Glomerular visceral epithelial cell (primary cell): ENCODE measurements at regions not wholly inside any gene's neighbourhood (a gene's known extent, or its start where the extent isn't known, plus 50 kb on each side); places are given as distances from the start of the nearest gene placed in this dataset.
"Not testable (repeated sequence)": the region's sequence is repeated elsewhere in the genome, so short reads cannot be mapped to it uniquely, and the experiment has no call there.

Source experiments
- DNase-seq: peaks from one replicate; pipeline ENCODE4 v3.0.0-alpha.2; 2016; ENCODE audit errors: extremely low spot score

DNA sequence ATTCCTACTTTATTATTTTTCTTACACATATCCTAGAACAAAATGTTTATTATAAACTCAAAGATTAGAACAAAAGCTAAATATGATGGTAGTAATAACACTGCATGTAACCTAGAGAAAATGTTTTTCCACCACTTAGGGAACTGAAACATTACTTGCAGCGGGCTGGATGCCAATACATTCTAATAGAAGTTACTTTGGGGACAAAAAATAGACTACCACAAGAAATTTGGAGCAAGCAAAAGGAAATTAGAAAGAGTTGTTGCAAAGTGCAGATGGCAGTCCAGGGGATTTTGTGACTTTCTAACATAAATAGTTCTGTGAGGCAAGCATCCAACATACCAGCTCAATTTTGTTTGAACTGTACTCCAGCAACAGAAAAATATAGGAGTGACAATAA lies 255.3 kb upstream of the GRIN3A start:
- no peak for DNase-seq

DNA sequence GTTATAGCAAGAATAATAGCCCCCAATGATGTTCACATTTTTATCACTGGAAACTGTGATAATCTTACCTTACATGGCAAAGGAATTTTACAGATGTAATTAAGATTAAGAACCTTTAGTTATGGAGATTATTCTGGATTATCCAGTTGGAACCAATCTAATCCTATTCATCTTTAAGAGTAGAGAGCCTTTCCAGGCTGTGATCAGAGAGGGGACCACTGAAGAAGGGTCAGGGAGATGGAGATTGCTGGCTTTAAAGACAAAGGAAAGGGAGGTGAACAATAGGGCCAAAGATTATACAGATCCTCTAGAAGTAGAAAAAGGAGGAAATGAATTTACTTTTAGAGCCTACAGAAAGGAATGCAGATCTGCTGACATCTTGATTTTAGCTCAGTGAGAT lies 253.5 kb upstream of the GRIN3A start:
- no peak for DNase-seq

DNA sequence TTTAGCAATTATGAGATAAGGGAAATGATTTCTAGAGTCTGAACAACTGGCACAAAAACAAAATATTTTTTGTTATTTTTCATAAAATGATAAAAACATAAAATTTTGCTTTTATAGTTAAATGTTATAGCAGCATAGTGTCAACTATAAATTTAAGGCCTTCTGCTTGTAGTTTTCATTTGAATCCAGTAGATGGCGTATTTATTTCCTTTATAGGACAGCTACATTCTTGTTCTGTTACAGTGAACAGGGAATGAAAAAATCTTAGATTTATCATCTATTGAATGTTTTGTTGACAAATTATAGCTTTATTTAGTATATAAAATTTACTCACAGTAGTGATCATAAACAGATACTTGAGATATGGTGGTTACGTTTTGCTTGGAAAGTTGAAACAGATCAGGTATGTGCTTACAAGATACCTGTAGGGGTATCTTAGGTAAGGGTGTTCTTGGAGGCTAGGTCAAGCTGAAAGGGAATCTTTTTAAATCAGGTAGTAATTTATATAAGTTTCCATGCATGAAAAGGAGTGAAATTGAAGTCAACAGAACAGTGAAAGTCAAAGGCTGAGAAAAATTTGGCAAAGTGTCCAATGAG lies 239.3 kb upstream of the GRIN3A start:
- peak; percentile 23 for DNase-seq

DNA sequence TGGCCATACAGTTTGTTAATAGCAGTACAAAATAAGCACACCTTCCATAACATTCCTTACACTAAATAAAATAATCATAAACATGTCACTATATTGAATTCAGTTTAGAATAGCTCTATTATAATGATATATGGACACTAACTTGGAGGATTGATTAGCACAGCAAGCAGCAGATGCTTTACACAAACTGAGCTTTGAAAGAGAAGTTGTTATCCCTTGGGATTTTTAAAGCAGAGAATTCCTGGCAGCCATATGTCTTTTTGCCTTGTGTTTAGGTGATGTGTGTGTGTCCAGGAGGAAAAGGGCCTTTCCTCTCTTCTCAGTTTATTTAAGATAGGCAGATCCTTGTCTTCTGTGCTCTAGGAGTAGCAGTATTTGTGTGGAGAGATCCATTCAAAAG lies 232.2 kb upstream of the GRIN3A start:
- DNase-seq, result no peak

DNA sequence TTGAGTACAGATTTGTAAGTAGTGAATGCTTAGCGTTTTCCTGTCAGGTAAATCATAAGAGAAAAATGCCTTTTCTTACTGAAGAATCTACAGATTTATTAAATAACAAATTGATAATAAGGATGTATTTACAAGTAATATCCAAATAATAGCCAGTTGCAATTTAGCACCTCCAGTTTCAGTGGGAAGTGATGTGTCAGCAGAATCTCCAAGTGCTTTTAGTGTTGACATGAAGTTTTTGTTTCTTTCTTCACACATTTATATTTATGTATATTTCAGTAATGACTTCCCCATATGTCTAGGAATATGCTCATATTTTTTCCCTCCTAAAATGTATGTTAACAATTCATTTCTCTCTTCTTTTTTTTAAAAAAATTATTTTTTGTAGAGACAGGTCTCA lies 229.9 kb upstream of the GRIN3A start:
- no peak for DNase-seq

DNA sequence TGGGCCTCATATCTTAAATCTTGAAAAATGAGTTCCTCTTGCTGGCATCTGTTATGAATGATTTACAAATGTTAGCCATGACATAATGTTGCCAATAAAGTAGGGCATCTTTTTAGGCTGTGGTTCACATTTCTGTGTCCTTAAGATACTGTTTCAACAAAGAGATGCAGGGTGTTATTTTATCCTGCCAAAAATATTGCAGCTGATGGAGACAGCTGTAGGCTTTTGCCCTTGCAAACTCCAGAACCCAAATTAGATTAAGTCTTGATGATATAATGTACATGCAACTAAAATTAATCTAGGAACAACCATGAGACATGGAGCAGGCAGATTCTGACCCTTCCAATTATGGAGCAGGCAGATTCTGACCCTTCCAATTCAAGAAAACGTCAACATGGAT lies 228.2 kb upstream of the GRIN3A start:
- DNase-seq, result no peak

DNA sequence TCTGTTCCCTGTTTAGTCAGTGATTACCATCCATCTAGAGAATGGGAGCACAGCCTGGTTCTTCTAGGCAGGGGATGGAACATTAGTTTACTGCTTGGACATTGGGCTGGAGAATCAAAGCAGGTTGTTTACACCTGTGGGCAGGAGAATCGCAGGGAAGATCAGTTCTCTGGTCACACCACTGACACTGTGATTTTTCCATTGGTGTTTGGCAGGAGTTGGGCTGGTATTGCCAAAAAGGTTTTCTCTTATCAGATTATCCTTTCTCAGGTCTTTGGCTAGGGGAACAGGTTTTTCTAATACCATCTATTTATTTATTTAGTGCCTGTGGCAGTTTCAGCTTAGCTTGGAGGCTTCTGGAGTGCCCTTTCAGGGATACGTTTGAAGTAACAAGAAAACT lies 219.3 kb upstream of the GRIN3A start:
- DNase-seq, result no peak

DNA sequence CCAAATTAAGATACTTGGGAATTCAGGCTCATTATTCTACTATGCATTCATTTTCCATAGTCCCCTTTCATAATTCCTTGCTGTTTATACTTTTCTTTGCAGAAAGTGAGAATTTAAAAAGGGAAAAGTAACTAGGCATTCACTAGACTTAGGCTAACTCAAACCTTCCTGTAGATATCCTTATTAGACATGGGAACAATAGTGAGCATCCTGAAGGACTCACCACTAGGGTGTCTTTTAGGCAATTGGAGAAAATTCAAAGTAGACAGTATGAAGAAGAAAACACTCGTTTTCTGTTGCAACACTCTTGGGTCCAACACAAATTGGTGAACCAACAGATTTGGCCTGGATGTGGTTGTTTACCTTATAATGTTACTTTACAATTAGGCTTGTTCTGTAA lies 213.2 kb upstream of the GRIN3A start:
- no peak for DNase-seq

DNA sequence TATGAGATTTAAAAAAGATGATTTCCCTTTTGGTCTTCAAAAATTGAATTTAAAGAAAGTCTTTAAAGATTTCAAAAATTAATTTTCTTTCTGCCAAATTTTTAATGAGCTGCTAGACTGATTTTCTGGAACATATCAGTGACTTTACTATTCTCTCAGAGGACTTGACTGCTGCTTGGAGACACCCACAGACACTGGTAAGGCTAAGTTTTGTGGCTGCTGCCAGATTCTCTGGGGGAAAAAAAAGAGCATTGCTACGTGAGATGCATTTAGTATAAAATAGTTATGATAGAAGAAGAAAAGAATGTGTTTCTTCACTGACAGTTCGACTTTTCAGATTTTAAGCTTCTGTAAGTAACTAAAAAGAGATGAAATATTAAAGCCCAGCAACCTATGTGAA lies 193.3 kb upstream of the GRIN3A start:
- no peak for DNase-seq

DNA sequence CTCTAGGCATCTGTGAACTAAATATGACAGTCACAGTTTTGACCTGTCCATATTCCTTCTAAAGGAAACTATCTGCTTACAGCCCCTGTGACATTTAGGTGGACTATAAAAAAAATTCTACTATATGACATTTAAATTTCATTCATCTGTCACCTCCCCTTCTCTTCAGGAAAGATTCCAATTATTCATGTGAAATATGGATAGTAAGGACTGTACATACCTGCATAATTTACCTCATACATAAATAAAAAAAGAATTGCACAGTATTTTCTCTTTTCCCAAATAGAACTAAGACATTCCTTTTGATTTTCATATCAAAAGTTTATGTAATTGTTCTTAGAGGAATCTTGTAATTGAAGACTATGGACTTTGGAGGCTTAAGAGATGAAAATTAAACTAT lies 192.3 kb upstream of the GRIN3A start:
- no peak for DNase-seq

DNA sequence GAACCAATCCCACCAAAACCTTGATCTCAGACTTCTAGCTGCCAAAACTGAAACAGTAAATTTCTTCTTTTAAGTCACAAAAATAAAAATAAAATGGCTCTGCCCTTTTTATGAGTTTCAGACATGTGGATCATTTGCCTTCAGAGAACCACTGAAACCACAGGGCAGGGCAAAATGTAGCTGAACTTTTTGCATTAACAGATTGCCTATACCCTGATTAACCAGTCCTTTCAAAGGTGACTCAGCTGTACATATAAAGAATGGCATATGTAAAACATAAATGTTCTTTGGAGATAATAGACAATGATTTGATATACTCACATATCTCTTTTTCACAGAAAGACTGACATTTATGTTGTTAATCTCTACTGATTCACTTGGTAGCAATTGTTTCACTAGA lies 187.1 kb upstream of the GRIN3A start:
- DNase-seq, result no peak

DNA sequence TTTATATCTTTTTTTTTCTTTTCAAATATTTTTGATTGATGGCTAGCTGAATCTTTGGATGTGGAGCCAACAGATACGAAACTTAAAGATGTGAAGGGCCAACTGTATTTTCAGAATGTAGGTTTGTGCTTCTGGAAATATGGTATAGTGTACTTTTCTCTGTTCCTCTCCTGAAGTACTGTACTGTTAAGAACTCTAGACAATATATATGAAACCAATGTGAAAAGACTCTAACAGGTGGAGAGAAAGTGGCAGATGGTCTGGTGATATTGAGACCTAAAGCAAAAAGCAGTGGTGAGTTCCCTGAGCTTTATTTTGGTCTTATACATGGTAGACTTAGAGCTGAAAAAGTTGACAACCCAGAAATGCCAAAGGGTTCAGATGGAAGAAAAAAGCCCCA lies 185.0 kb upstream of the GRIN3A start:
- DNase-seq, result no peak

DNA sequence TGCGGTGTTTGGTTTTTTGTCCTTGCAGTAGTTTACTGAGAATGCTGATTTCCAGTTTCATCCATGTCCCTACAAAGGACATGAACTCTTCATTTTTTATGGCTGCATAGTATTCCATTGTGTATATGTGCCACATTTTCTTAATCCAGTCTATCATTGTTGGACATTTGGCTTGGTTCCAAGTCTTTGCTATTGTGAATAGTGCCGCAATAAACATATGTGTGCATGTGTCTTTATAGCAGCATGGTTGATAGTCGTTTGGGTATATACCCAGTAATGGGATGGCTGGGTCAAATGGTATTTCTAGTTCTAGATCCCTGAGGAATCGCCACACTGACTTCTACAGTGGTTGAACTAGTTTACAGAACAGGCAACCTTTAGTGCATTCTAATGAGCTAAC lies 178.5 kb upstream of the GRIN3A start:
- not testable (repeated sequence) for DNase-seq

DNA sequence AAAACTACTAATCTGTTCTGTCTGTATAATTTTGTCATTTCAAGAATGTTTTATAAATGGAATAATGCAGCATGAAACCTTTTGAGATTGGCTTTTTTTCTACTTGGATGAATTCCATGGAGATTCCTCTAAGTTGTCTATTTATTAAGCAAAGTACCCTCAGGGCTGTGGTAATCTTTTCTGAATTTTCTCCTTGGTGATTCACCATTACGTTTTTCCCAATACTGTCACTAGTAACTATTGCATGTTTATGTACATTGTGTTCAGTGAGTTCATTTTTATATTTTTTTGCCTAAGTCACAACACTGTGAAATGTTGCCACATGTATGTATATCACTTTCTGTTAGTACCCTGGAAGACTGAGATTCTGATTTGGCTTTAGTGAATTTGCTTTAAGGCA lies 177.0 kb upstream of the GRIN3A start:
- no peak for DNase-seq

DNA sequence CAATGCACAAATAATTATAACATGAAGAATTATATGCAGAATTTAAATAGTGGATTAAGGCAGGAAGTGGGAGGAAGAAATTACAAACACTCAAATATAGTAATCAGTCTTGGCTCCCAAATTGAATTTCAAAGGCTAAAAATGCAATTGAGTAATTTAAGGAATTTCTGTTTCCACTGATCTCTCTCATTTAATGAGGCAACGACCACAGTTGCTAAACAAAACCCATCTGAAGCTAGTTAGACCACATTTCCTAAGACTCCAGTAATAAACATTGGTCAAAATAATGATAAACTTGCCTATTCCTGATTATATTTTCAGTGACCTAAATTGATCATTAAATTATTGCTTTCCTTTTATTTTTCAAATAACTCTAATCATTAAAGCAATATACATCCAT lies 174.3 kb upstream of the GRIN3A start:
- DNase-seq, result no peak

DNA sequence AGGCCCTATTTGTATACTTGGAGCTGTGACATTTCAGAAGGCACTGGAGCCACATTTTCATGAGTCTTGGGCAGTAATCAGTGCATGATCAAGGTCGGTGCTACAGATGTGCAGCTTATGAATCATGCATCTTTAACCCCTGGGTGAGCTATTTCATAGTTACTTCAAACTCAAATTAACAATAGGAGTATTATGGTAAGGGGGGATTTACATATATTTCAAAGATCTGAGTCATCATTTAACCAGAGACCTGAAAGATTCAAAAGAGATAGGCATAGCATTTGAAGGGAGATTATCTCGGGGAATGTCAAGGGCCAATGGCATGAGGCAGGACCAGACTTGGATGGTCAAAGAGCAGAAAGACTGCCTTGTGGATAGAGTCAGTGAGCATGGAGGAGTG lies 169.0 kb upstream of the GRIN3A start:
- DNase-seq, result no peak

DNA sequence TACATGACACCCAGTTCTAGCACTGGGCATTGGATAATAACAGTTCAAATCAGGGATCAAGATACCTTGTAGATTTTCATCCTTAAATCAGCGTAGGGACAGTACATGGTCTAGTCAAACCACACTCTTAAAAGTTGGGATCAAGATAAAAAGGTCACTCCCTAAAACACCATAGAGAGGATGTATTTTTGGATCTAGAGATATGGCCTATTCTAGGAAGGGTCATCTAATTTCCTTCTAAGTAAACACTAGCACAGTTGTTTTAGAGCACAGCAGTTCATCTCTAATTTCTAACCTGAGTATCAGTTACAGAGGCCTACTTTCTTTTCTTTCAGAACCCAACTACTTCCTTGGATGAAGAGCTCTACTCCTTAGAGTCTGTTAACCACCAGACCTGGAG lies 166.4 kb upstream of the GRIN3A start:
- no peak for DNase-seq

DNA sequence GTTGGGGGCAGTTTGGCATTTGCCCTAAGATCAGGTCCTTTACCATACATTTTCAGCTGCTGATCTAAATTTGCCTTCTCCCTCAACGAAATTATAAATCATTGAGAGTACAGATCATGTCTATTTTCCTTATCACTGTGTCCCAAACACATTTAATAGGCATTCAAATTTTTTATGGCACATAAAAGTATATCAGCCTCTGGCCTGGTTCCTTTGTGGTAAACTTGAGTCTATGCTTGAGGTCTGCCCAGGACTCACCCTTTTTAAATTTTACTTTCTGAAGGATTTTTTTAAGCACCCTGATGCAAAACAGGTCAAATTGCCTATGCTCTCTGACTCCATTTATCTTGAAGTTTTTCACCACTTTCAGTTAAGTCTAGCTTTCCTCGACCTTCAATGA lies 163.6 kb upstream of the GRIN3A start:
- no peak for DNase-seq

DNA sequence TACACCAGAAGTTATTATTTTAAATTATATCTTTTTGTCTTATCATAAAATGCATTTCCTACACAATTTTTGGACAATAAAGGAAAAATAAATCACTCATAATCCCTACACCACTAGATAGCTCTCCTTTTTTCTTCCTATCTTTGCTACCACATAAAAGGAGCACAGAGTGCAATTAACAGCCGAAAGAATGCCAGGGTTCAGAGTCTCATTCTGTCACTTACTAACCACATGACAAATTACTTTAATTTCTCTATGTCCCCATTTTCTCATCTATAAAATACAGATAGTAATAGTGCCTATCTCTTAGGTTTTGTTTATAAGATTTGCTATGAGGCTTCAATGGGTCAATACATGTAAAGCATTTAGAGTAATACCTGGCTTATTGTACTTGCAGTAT lies 158.7 kb upstream of the GRIN3A start:
- no peak for DNase-seq

DNA sequence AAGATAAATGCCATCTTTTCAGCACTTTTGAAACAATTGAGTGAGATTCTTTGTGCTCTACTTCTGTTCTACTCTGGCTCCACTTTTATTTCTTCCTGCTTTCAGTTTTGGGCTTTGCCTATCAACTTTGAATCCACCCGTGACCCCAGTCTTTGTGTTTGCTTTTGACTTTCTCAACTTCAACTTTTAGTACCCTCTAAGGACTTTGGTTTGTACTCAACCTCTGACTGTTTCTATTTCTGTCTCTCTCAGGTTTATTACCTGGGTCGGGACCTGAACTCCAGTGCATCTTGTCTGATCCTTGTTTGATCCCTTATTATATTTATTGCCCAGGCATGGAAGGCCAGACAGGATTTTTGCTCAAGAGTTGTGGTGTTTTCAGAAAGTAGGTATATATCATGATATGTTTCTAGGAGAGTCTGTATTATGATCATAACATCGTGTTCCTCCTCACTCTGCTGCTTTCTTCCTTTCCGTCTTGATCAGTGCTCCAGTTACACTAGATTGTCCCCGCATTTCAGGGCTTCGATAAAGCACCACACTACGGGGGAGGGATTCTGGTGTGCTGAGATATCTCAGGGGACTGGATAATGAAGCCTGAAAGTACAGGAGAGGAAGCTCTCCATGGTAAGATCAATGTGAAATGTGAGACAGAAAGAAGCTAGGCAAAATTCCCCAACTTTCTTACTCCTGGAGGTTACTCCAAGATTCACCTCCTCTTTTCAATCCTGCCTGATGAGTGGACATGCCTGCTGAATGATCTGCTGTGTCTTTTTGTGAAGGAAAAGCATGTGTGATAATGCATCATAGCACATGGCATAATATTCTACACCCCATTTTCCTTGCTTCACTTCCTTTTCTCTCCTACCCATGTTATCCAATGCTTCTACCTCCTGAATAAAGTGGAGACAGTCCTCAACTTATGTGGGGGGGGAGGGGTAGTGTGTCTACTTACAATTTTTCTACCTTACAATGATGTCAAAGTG lies 155.5 kb upstream of the GRIN3A start:
- no peak for DNase-seq

DNA sequence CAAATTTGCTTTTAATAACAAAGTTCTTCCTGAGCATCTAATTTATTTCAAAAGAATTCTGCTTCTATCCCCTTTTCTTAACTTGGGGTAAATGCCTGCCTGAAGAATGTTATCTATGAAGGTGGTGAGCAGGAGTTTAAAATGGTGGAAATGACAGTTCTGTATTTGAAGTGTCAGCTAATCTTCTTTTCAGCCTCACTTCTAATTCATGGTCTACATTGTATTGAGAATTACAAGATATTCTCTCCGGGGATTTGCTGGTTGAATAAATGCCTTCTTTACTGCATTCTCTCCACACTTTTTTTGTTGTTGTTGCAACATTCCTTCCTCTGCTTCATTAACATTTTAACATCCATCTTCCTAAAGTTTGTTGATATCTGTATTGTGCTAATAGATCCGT lies 143.1 kb upstream of the GRIN3A start:
- no peak for DNase-seq

DNA sequence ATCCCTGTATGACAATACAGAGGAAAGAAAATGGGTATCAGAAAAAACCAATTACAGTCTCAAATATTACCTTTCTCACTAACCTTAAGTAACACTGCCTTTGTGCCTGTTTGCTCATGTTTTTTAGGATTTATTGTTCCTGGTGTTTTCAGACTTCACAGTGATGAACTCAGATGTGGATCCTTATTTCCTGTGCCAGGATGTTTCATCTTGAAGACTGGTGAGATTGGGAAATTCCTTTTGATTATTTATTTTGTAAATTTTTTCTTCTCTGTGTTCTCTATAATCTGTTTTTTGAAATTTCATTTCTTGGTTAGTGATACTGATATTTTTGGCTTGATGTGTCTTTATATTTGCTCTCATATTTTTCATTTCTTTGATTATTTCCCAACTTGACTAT lies 142.4 kb upstream of the GRIN3A start:
- no peak for DNase-seq

DNA sequence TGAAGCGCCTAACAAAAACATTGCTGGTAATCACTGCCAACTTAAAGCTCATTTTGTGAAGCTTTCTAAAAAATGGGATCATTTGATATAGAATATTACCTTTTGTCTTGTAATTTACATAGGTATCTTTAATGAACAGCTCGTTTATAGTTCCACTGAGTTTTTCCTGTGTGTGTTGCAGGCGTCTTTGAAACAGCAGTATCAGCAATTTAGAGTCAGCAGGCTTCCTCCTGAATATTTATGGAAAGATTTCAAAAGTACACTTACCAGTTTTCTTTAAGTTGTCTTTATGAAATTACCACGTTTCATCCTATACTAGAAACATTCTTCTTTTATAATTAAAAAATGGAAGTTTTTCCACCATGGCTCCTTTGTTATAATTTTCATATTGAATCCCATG lies 140.3 kb upstream of the GRIN3A start:
- no peak for DNase-seq

DNA sequence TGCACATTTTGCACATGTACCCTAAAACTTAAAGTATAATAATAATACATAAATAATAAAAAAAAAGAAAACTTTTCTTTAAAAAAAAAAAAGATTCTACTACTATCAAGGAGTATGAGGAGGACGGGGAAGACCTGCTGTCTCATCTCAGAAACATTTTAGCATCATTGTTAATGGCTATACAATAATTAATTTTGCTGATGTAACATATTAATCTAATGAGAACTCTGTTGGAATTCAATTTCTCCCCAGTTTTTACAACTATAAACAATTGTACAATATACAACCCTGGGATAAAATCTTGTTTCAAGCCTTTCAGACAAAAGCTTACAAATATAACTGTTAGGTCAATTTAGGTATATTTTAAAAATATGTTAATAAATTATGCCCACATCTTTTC lies 139.0 kb upstream of the GRIN3A start:
- DNase-seq, result no peak
